GM18511 (cell line): ENCODE measurements at regions not wholly inside any gene's neighbourhood (a gene's known extent, or its start where the extent isn't known, plus 50 kb on each side); places are given as distances from the start of the nearest gene placed in this dataset.

Experiments
- ATAC-seq: cut with Tn5 transposase; IDR thresholded peaks from one replicate; pipeline ENCODE4 v1.9.1; 2021; ENCODE audit warnings: mild to moderate bottlenecking, moderate library complexity; ENCODE audit not compliant: unreplicated experiment

DNA sequence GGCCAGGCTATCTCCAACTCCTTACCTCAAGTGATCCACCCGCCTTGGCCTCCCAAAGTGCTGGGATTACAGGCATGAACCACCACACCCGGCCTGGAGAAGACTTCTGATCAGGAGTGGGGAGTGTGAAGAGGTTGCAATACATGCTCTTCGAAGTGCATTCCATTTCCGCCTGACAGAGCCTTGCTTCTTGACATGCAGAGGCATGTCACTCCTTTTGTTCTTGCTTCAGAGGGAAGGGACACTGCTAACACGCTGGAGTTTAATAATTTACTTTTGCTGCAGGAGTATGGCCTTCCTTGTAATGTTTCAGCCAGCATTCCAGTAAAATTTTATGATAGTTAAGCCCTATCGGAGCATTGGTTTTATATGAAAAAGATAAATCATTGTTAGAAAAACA is 74.9 kb downstream of the SLC25A47 start:
- no peak for ATAC-seq

DNA sequence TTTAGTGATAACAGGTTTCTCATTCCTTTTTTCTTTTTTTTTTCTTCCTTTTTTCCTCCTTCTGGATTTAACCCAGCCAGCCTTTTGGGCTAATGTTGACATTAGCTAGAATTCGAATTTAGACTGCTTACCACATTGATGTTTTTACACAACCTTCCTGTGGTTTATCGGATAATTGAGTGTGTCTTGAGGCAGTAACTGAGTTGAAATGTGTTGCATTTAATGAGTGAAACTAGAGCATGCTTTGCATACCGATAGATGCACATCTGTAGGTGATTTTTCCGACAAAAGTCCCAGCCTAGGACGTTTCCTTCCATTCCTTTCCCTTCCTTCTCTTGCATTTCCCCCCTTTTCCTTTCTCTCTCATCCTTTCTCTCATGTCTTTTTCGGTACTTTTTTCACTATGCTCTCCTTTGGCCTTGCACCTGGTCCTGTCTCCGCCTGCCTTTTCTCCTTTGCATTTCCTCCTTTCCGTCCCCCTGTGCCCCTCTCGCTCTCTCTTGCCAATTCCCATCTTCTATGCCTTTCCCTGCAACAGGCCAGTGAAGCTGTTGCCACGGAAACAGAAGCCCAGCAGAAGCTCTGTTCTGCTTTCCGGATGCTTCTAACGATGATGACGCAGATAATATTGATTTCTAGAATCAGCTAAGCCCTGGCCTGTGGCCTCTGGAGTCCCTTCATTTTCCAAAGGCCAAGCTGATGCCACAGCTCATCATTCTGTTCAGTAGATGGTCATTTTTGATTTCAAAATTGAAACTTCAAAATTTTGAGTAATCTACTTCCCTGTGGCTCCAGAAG is 76.1 kb downstream of the SLC25A47 start:
- no peak for ATAC-seq

DNA sequence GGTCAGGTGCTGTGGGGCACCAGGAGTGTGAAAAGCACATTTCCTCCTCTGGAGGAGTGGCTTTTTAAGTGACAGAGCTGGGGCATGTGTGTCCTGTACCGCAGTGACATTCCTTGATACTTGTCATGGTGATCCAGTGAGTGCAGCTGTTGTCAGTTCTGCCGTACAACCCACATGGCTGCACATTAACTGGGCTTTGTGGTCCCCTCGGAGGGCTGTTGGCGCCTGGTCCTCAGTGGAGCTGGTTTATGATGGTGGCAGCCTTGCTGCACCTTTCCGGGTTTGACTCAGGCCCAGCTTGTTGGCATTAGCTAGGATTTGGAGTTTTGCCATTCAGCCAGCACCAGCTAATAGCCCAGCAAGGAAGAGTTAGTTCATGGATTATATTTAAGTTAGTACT is 77.0 kb downstream of the SLC25A47 start:
- ATAC-seq: no peak

DNA sequence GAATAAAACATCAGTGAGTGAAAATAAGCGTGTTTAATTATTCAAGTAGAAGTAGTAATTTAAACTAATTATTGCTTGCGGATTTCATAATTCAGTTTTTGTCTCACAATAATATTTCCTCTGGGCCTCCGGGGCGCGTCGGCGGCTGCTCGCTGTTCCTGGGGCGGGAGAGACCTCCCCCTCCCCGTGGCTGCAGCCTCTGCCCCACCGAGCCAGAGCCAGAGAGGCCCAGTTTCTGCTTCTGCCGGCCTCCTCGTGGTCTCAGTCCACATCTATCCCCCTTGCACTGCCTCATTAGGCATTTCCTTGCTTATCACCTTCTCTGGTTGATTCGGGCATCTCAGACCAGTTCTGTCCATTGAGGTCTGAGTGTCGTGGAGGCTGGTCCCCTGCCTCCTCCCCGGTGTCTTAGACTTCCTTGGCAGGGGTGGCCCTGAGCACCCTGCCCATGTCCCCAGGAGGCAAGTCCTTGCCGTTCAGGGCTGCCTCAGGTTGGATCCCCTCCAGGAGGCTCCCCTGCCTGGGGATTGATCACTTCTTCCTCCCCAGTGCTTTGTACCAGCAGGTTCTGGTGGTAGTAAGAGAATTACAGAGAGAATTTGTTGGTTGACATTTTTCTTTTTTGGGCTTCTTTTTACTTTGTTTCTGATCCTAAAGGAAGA is 78.0 kb downstream of the SLC25A47 start:
- no peak for ATAC-seq

DNA sequence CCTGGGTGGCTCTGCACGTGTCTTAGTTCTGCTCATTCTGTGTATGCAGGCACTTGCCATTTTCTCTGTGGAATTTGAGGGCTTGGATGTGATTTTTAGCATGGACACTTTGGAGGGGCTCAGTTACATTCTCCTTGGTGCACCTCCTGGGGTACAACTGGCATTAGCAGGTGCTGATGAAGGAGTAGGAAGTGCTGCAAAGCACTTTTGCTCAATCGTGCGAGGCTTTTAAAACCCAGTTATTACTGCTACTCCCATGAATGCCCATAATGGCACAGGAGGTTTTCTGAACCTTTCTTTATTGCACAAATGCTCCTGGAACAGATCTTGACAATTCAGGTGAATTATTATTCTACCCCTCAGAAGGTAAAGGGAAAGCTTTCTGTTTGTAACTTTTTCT is 78.7 kb downstream of the SLC25A47 start:
- ATAC-seq: no peak

DNA sequence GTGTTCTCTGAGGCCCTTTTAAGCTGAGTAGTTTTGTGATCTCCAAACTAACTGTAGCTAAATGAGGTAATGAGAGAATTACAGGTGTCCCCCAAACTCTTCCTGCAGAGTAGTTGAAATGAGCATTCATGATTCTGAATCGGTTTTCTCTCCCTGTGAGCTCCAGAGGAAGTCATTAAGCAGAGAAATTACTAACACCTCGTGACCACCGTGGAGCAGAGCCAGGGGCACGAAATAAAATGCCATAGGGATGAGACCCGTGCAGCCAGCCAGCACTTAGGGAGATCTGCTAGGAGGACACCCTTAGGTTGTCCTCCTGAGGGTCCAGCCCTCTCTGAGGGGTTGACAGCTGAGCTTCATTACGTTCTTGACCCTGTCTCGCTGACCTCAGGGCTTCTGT is 79.5 kb downstream of the SLC25A47 start:
- no peak for ATAC-seq

DNA sequence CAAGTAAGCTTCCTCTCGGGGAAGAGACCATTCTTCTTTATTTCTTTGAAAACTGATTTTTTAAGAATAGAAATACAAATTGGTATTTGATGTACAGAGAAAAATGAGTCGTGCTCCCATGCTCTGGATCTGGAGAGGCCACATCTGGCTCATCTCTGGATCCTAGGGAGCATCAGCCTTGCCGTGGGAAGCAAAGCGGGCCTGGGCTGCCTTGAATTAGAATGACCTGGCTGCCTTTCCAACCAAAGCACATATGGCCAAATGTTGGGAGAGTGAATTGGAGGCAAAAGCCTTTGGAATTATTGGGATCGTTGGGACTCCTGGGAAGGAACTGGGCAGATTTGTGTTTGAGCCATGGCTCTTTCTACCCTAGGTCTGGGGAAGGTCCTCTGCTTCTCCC is 80.0 kb downstream of the SLC25A47 start:
- ATAC-seq: no peak

DNA sequence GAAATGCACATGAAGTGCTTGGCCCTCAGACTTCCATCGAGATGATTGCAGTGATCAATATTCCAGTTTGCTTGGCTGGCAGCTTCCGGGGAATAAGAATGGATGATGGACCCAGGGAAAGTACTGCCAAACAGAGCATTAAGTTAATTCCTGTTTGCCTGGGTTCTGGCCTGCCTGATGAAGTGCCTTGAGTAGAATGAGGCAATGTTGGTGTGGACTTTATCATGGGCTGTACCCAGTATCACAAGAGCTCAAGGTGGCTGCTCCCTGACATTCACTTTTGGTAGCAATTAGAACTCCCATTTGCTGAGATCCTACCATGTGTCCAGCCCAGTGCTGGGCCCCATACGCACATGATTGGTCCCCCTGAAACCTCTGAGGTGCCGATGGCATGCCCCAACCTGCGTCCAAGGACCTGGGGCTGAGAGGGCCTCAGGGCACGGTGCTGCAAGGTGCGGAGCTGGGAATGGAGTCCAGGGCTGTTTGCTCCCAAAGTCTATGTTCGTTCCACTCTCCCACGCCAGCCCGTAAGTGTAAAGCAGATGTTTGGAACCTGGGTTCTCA is 80.7 kb downstream of the SLC25A47 start:
- no peak for ATAC-seq

DNA sequence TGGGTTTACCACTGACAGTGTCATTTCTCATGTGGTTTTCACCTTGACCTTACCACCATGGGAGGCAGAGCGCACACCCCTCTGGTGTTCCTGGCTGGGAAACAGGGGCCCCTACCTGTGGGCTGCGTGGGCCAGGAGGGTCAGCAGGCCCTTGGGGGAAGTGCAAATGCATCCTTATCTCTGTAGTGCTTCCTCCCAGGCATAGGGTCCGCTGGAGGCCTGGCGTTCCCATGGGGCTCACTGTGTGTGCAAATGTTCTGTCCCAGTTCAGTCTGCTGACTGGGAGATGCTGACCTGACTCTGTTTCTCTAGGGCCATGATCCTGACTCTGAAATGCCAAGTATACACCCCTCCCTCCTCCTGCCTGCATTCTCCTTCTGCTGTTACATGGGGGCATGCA is 81.3 kb downstream of the SLC25A47 start:
- ATAC-seq: no peak

DNA sequence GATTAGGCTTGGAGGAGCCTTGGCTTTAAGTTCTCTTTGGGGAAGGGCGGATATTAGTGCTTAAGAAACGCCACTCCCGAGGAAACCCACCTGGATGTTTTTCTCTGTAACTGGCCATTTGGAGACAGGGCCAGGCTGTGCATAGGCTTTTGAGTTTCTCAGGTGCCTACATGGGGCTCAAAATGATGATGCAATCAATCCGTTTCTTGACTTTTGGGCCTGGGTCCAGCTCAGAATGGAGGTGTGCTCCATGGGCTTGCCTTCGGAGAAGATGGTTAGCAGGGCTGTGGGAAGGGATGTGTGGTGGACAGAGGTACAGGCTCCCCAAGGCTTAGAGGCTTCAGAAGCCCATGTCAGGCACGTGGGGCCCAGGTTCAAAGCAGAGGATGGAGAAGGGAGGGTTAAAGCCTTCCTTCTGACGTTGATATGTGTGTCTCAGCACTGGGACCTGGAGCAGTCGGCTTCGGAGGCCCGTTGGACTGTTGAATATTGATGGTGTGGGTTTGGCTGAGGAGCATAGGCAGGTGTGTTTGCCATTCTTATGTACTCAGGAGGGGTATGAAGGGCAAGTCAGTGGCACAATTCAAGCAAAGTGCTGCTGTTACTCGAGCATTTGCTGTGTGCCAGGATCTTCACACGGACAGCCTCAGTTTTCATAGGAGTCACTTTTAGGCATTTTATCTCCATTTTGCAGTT is 82.8 kb downstream of the SLC25A47 start:
- no peak for ATAC-seq

DNA sequence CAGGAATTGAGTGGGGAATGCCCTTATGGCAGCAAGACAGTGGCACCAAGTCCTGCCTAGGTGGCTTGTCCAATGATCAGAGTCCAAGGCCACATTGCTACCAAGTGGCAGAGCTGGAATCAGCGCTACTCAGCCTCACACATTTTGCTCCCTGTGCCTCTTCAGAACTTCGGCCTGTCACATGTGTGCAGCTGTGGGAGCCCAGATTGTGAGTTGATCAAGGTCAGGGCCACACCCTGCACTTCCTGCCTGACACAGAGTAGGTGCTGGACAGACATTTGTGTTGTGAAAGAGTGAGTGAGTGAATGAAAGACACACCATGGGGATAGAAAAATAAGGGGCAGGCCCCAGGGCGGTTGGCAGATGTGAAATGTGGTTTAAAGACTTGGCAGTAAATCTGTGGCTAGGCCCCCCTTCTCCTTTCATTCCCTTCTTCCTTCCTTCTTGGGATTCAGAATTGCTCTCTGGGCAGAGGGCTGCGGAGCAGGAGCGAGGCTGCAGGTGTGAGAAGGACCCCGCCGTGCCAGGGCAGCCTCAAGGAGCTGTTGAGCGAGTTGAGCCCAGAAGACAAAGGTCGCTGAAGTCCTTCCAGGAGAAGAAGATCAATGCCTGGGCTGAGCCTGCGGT is 83.5 kb downstream of the SLC25A47 start:
- ATAC-seq: no peak

DNA sequence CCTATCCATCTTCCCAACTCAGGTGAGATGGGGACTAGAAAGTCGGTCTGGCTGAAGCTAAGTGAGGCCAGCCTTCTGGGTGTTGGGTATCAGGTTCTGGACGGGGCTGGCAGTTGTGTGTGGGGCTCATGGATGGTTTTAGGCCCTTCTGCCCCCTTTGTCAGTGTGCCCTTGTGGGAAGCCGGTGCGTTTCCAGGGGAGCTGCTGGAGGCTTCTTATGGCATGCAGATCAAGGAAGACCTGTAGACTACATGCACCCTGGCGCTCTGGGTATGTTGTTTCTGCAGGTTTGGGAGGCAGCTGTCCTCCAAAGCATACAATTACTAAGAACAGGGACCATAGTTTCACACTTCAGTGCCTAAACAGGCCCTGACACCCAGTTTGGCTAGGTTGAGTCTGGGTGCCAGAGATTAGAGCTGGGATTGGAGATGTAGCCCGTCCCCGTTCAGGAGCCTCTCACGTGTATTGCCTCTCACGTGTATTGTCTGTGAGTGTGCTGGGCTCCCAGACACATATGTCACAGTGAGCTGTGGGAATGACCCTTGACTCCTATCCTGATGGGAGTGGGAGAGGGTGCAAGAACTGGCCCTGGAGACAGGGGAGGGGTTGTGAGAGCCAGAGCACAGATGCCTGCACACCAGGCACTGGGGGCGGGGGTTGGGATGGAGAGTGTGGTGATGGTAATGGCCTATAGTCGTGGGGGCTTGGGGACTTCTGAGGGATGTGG is 84.4 kb downstream of the SLC25A47 start:
- ATAC-seq: no peak

DNA sequence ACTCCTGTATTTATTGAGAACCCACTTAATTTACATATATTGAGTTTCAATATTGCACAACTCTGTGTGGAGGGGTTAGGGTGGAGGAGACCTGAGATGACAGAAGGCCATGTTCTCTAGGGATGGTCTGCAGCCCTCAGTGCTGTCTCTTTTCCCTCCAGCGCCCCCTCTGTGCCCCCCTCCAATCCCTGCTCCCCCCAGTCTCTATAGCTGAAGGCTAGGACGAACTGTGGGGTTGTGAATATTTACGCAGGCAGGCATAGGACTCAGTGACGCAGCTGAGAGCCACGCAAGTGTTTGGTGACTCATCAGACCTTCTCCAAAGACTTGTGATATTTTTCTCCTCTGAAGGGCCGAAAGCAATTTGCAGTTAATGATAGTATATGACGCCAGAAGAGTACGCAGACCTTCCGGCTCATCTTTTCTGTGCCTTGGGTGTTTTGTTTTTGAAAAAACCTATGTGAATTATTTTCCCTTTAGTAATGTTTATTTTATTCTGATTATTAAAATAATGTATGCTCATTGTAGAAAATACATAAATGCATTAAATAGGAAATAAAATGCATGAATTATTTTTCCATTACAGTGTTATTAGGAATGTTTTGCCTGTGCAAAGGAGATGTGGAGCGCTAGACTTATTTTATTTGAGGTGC is 85.3 kb downstream of the SLC25A47 start:
- no peak for ATAC-seq

DNA sequence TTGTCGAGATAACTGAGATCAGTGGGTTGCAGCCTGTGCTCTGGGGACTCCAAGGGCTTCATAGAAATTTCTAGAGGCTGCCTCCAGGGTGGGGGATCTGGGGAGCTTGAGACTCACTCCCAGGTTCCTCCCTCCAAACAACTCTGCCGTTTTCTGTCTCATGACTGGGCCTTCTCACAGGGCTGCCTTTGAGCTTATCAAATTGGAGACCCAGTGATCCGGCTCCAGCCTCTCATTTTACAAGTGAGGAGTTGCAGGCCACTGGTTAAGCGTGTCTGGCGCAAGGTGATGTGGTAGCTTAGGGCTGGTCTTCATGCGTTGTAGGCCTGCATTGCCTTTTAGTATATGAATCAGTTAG is 85.8 kb downstream of the SLC25A47 start:
- no peak for ATAC-seq

DNA sequence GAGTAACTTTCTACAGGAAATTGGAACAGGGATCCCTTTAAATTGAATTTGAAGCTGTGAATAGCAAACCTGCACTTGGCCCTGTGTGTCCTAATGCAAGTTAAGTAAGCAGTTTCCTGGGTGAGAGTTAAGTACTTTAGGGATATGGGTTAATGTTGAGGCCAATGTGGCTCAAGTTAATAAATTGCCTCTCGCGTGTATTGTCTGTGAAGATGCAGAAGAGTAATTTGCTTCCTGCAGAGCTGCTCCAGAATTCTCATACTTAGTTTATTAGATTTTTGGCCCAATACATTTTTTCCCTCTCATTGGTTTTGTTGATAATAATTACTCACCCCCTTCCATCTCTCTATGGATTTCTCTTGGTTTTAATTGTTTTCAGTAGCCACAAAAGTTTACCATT is 86.5 kb downstream of the SLC25A47 start:
- ATAC-seq: no peak

DNA sequence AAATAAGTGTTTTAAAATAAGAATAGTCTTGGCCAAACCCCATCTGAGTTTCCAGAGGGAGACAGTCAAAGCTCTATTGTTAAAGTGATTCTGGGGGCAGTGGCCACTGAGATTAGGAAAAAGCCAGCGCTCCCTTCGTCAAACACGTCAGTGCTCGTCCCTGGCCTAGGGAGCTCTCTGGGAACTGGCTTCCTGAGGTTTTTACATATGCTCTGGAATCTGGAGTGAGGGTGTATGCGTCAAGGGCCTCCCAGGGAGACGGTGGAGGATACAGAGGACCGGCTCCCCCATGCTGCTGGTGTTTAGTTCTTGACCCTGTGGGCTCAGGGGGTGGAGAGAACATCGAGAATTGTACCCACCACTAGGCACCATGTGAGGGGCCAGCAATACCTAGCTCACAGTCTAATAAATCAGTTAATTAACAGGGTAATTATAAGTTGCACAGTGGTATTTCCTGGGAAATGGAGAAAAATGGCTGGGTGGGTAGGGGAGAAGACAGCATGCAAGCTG is 87.0 kb downstream of the SLC25A47 start:
- ATAC-seq: no peak

DNA sequence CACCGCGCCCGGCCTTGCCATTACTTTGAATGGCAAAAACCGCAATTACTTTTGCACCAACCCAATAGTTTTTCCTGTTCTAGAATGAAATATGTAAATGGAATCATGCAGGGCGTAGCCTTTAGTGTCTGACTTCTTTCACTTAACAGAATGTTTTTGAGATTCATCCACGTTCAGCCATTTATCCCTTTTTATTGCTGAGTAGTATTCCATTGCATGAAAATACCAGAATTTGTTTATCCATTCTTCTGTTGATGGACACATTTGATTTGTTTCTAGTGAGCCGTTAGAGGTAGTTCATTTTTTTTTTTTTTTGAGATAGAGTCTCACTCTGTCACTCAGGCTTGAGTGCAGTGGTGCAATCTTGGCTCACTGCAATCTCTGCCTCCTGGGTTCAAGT is 90.6 kb downstream of the SLC25A47 start:
- ATAC-seq: no peak

DNA sequence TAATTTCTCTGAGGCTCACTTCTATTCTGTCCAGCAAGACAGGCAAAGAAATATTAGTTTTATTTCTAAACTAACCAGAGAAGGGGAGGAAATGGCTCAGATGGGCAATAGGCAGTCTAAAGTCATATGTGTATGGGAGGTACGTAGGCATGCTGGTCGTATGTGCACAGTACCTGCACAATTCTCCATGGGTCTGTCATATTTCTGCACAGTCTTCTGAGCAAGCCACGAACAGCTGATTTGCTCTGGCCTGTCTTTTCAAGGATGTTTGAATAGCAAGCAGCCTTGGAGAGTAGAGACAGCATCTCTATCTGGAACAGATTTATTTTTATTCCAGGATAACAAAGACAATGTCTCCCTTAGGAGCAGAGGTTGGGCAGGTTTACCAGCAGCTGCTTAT is 92.1 kb downstream of the SLC25A47 start:
- ATAC-seq: no peak

DNA sequence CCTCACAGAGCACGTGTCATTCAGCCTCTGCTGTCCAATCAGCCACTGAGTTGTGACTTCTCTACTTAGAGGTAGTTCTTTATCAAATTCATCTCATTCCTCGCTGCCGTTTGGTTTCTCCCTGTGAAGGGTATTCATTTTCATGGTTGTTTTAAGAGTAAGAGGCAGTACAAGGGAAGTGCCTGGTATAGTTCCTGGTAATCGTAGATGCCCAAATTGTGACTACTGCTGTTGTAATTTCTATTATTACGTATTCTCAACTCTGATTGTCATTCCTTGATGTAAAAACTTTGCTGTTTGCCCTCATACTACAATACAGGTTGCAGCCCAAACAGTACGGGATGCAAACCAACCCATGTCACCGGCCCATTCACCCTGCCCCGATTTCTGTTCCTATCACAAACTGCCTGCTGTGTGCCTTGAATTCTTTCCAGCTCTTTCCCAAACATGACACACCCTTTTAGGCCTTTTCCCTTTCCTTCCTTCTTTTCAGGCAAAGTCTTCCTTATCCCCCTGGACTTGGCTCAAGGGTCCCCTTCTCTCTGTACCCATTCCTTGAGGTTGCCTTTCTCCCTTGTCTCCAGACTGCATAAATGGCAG is 93.0 kb downstream of the SLC25A47 start:
- ATAC-seq: no peak
